ENCODE measurements at regions not wholly inside any gene's neighbourhood (a gene's known extent, or its start where the extent isn't known, plus 50 kb on each side); places are given as distances from the start of the nearest gene placed in this dataset.
"Not testable (repeated sequence)": the region's sequence is repeated elsewhere in the genome, so short reads cannot be mapped to it uniquely, and the experiment has no call there.

DNA sequence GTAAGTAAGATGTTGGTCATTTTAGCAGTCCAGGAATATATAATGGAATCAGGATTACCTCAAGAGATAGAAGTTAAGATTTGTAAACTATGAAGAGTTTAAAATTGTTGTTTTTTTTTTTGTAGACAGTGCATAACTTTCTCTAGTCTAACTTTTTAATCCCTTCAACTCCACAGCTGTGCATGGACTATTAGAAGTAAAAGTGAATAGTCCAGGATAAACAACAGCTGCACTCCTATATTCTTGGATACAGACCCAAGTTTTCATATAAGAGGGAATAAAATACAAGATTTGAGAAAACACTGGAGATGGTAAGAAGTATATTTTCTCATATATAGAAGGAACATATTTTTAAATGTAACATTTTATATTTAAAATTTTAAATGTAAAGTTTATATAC, 1509.9 kb downstream of the SLITRK5 start:
- intact Hi-C loops (cut with DNase I): no loop called here
- no peak for DNase-seq (ENCODE audit: low spot score)

DNA sequence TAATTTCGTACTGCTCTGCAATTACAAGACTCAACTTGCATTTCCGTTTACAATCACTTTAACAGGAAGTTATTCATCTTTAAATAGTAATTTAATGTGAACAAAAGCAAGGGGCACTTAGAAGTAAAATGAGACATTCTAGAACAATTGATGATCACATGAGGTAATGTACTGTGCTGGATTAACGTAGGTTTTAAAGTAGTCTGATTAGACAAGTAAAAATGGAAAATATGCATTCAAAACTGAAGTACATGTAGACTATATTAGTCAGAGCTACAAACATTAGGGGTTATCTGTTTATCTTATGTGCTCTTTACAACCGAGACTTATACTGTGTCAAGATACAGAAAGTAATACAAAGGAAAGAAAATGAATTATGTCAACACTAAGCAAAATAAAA, 1528.0 kb downstream of the SLITRK5 start:
- DNase-seq (ENCODE audit: low spot score): no peak
- intact Hi-C loops (cut with DNase I): no loop called here

- DNase-seq (ENCODE audit: low spot score): no peak
- intact Hi-C loops (cut with DNase I): no loop called here
Observed at GRCh38 chr13:89204435-89204834, 1533.3 kb downstream of the SLITRK5 start.

DNA sequence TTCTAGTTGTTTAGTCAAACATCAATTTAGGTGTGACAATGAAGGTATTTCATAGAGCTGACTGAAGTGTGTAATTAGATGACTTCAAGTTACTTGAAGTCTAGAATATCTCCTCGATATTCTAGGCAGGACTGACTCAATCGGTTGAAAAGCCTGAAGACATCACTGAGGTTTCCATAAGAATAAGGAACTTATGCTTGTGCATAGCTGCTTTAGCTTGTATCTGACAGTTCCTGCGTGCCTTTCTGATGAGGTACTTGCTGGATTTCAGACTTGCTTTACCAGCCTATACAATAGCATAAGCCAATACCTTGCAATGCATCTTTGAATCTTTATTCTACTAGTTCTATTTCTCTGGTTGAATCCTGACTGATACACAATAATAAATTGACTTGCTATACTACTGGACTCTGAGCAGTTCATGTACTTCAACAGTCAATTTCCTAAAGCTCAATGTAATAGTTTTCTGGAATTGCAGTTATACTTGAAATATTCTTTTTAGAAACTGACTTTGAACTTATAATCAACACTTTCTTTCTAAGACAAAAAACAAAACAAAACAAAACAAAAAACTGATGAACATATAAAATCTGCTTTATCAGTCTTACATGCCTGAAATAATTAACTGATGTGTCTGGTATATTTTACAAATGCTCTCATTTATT, 1534.8 kb downstream of the SLITRK5 start:
- no peak for DNase-seq (ENCODE audit: low spot score)
- intact Hi-C loops (cut with DNase I): no loop called here

DNA sequence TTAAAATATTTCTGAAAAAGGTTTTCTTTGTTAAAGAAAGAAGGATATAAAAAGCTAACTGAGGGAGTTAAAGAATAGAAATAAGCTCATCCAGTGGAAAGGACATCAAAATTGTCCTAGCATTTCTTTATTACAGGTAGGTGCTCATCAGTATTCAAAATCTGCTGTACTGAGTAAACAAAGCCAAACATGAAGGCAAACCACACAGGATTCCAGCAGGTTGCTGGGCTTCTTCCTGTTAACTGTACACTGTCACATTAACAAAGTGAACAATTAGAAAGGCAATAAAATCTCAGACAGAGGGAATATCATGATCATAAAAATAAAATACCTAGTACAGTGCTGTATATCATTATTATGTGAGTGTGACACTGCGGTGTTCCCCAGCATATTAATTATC, 1541.0 kb downstream of the SLITRK5 start:
- intact Hi-C loops (cut with DNase I): no loop called here
- no peak for DNase-seq (ENCODE audit: low spot score)

DNA sequence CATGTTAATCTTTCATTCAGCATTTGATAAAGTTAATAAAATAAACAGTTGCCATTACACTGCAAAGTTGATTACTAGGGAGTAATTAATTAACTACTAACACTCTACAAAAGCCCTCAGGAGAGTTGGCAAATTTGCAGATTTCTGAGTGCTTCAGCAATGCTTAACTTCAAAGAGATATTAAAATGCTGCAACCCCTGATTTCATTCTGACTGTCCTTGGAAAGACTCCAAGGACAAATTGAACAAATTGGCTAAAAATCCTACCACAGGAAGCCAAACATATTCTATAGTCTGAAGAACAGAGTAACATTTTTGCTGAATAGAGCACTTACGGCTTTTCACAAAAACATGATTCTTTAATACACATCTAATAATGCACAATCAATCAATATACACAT, 1543.0 kb downstream of the SLITRK5 start:
- DNase-seq (ENCODE audit: low spot score): no peak
- intact Hi-C loops (cut with DNase I): no loop called here

GRCh38 chr13:89215319-89215718, 1544.1 kb downstream of the SLITRK5 start:
- intact Hi-C loops (cut with DNase I); DNase-seq (ENCODE audit: low spot score): not testable (repeated sequence)

DNA sequence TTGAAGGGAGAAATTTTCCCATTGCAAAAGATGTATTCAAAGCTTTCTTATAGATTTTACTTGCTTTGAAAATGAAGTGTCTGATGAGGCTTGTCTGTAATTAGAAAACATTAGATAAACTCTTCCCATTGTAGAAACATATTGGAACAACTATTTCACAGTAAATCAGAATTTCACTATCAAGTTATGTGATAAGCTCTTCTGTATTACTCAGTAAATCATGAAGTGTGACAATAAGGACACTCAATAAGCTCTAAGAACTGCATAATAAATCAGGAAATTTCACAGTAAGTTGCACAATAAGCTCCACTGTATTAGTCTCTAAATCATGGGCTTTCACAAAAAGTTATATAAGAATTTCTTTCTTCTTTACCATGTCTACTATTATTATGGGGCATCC, 1546.6 kb downstream of the SLITRK5 start:
- DNase-seq (ENCODE audit: low spot score): no peak
- intact Hi-C loops (cut with DNase I): no loop called here

GRCh38 chr13:89221557-89222158, 1550.5 kb downstream of the SLITRK5 start:
- intact Hi-C loops (cut with DNase I): no loop called here
- DNase-seq (ENCODE audit: low spot score): no peak

DNA sequence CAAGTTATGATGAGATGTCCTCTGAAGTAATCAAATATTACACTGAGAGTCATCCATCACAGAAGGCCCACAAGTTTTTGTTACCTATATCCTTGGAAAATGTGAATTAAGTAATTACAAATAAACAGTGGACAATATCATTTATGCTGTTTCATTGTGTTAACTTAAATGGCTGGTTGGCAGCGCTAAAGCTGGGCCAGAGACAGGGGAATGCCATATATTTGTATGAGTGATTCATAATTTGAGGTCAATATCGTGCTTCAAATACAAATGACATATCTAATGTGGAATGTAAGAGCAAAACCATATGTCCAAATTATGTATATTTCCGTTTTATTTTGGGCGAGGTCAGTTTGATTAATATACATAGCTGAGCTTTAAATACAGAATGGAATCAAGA, 1556.2 kb downstream of the SLITRK5 start:
- intact Hi-C loops (cut with DNase I): no loop called here
- no peak for DNase-seq (ENCODE audit: low spot score)

DNA sequence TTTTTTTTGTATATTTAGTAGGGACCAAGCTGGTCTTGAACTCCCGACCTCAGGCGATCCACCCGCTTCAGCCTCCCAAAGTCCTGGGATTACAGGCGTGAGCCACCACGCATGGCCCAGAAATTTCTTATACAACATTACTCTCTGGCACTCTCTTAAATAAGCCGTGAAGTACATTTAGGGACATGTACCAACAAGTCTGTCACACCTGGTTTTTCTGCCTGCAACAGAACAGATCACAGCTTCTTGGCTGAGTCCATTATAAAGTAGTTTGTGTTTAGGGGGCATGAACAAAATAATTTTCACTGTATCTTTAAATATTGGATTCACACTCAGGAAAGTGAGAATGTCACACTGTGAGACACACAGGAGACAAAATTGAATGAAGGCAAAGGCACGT, 1567.3 kb downstream of the SLITRK5 start:
- DNase-seq (ENCODE audit: low spot score): no peak
- intact Hi-C loops (cut with DNase I): no loop called here

GRCh38 chr13:89239361-89240127, 1568.4 kb downstream of the SLITRK5 start:
- no peak for DNase-seq (ENCODE audit: low spot score)
- intact Hi-C loops (cut with DNase I): no loop called here

GRCh38 chr13:89255844-89256406, 1584.8 kb downstream of the SLITRK5 start:
- DNase-seq (ENCODE audit: low spot score): no peak
- intact Hi-C loops (cut with DNase I): no loop called here

GRCh38 chr13:89267734-89268133, 1596.6 kb downstream of the SLITRK5 start:
- intact Hi-C loops (cut with DNase I): no loop called here
- DNase-seq (ENCODE audit: low spot score): no peak

DNA sequence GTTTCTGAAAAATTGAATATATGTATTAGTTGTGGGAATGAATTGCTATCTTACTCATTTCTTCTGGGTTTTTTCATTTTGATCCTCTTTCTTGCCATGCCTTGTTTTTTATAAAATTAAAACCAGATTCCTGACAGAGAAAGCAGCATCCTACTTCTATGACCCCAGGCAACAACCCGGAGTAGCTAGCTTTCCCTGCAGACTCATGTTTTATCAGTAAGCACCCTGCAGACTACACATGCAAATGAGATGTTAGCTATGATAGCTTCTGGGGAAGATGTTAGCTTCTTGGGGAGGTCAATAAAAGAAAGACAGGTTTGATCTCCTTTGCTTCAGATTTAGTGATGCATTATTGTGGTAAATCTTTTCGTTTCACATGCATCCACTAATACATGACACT, 1598.6 kb downstream of the SLITRK5 start:
- intact Hi-C loops (cut with DNase I): no loop called here
- no peak for DNase-seq (ENCODE audit: low spot score)

- DNase-seq (ENCODE audit: low spot score): no peak
Observed at GRCh38 chr13:89270736-89271135, 1599.6 kb downstream of the SLITRK5 start.

GRCh38 chr13:89279374-89279773, 1608.2 kb downstream of the SLITRK5 start:
- DNase-seq (ENCODE audit: low spot score): no peak
- intact Hi-C loops (cut with DNase I): no loop called here

More at GRCh38 chr13:89270736-89271135, 1599.6 kb downstream of the SLITRK5 start:
- intact Hi-C loops (cut with DNase I): no loop called here

DNA sequence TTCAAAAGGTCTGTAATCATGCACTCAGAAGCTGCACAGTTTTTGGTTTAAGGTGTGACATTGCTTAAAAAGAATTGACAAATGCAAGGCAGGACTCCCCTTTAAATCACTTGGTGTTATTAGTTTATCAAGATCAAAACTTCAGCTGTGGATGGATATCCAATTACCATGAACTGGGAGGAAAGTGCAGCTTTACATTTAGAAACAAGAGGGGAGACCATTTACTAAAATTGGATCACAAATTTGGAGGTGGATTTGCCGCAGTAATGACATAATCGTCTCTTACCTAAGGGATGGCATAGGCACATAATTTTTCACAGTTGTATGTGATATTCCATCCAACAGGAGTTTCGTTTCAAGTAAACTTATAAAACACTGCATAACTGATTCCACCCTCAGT, 1610.2 kb downstream of the SLITRK5 start:
- no peak for DNase-seq (ENCODE audit: low spot score)
- intact Hi-C loops (cut with DNase I): no loop called here

- no peak for DNase-seq (ENCODE audit: low spot score)
- intact Hi-C loops (cut with DNase I): no loop called here
Observed at GRCh38 chr13:89282241-89282640, 1611.1 kb downstream of the SLITRK5 start.

DNA sequence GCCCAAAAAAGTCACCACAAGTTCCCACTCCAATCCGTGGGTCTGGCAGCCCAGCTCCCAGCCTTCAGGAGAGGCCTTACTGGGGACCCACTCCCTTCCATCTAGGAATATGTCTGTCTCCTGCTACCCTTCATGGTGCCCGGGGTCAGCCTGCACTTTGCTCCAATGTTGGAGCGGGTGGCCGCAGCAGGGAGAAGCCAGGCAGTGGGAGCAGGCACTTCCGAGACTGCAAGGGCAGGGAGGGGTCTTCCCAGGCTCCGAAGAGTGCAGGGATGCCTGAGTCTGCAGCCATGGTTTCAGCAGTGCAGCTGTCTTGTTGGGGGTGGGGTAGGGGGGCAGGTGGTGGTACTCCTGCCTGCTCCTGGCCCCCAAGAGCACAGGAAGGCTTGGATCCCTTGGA, 1616.2 kb downstream of the SLITRK5 start:
- DNase-seq (ENCODE audit: low spot score): no peak
- intact Hi-C loops (cut with DNase I): no loop called here

Measured in posterior vena cava (tissue), 2 donors.